Panc1 (cell line): ENCODE measurements at regions not wholly inside any gene's neighbourhood (a gene's known extent, or its start where the extent isn't known, plus 50 kb on each side); places are given as distances from the start of the nearest gene placed in this dataset.

Experiments used
- ATAC-seq: fragments of 200-7000 bp; cut with Tn5 transposase; 2 replicates; pipeline ENCODE4 v1.9.1; 2020; ENCODE audit warnings: mild to moderate bottlenecking, moderate library complexity
- BruUV-seq: library from RNA; stranded (reverse); fragments of 400-500 nt; replicated peaks from 2 replicates; lab custom pipeline; 2021; lab: Mats Ljungman, UMichigan
- CTCF ChIA-PET: fragments of 300-600 bp; sonication (Branson Sonifier 250); formaldehyde crosslinking; loops from one replicate; lab custom pipeline; 2022; ENCODE audit warnings: antibody characterized with exemption; lab: Charles Lee
- POLR2A ChIA-PET: fragments of 300-600 bp; sonication (Branson Sonifier 250); formaldehyde crosslinking; loops from one replicate; lab custom pipeline; 2022; ENCODE audit warnings: antibody characterized with exemption; lab: Charles Lee
- DNase-seq: peaks from one replicate; pipeline ENCODE4 v3.0.0-alpha.2; 2010; ENCODE audit warnings: low read depth, low spot score
- H3K27ac ChIP-seq: 2 replicates; pipeline ENCODE4 v1.5.1; 2011; ENCODE audit warnings: mild to moderate bottlenecking, low read length, inconsistent platforms
- H3K27me3 ChIP-seq: fragments of 200-500 bp; sonication (Bioruptor generic); 2 replicates; pipeline ENCODE4 v1.6.0; 2014; ENCODE audit warnings: low read length, inconsistent platforms; ENCODE audit not compliant: control insufficient read depth, insufficient read depth
- H3K36me3 ChIP-seq: fragments of 200-500 bp; sonication (Bioruptor generic); 2 replicates; pipeline ENCODE4 v1.5.1; 2014; ENCODE audit warnings: inconsistent platforms, mild to moderate bottlenecking, low read length, moderate library complexity; ENCODE audit not compliant: control insufficient read depth, insufficient read depth
- H3K4me1 ChIP-seq: 2 replicates; pipeline ENCODE4 v1.5.1; 2011; ENCODE audit warnings: inconsistent platforms, mild to moderate bottlenecking, low read length, moderate library complexity; ENCODE audit not compliant: control insufficient read depth, insufficient read depth
- H3K4me3 ChIP-seq, 2 experiments: 2 replicates each; pipeline ENCODE4 v1.5.1; 2011 to 2012; ENCODE audit warnings: low read depth in 2 of 2, low read length in 2 of 2, mild to moderate bottlenecking in 2 of 2, inconsistent platforms in 1 of 2, moderate library complexity in 1 of 2
- H3K9me3 ChIP-seq: fragments of 200-500 bp; sonication (Bioruptor generic); 2 replicates; pipeline ENCODE4 v1.5.1; 2014; ENCODE audit warnings: low read depth, mild to moderate bottlenecking, inconsistent platforms, low read length, moderate library complexity; ENCODE audit not compliant: control insufficient read depth, insufficient read depth
- CTCF ChIP-seq: fragments of 450-650 bp; IDR thresholded peaks from 2 replicates; pipeline ENCODE4 v1.5.1; 2017; ENCODE audit warnings: mild to moderate bottlenecking
- POLR2AphosphoS5 ChIP-seq: IDR thresholded peaks from 2 replicates; pipeline ENCODE4 v1.6.1; 2012; ENCODE audit warnings: mild to moderate bottlenecking, low read depth, low read length, moderate library complexity
- REST ChIP-seq, 2 experiments: IDR thresholded peaks; 2 replicates each; pipeline ENCODE4 v1.6.1; 2011 to 2012; ENCODE audit warnings: low read depth in 2 of 2, control low read depth in 1 of 2, low read length in 1 of 2, mild to moderate bottlenecking in 1 of 2, moderate library complexity in 1 of 2; ENCODE audit not compliant: insufficient read depth in 1 of 2
- SIN3A ChIP-seq: IDR thresholded peaks from 2 replicates; pipeline ENCODE4 v1.6.1; 2012; ENCODE audit warnings: low read depth, mild to moderate bottlenecking, low read length, moderate library complexity, borderline replicate concordance; ENCODE audit not compliant: insufficient read depth
- TCF7L2 ChIP-seq: IDR thresholded peaks from 2 replicates; pipeline ENCODE4 v1.6.1; 2011; ENCODE audit warnings: mild to moderate bottlenecking, low read depth, low read length, inconsistent platforms
- in situ Hi-C: cut with HindIII; loops from 2 replicates; pipeline ENCODE4 v1.10.0; 2016; ENCODE audit warnings: low sequenced_read_pairs, low pct_unique_long_range_greater_than_20kb
- intact Hi-C: fragments of 100-400 bp; cut with micrococcal nuclease; formaldehyde crosslinking; loops from one replicate; pipeline ENCODE4 v1.10.0; 2022; ENCODE audit not compliant: unreplicated experiment

- no TSS peak for BruUV-seq
- no peak for TF ChIP-seq REST (IDR thresholded peaks at IDR 0.05; ENCODE audit: insufficient read depth in 1 of 2, low read depth in 2 of 2, low read length in 1 of 2)
- TF ChIP-seq TCF7L2, result no peak
- no peak for TF ChIP-seq CTCF
- TF ChIP-seq SIN3A, result no peak
- TF ChIP-seq POLR2AphosphoS5, result no peak
- Histone ChIP-seq H3K9me3 (no peaks in the 10 kb centered on the region), H3K27ac (no peak overlapping the region), H3K4me3 (no peak overlapping the region), H3K4me1 (no peaks in the 10 kb centered on the region), H3K36me3 (no peaks in the 10 kb centered on the region), H3K27me3 (no peaks in the 10 kb centered on the region)
- ChIA-PET POLR2A (no interaction called here), CTCF (no interaction called here)
- in situ Hi-C loops (no loop called here), intact Hi-C loops (no loop called here)
- ATAC-seq (no peak), DNase-seq (no peak)
Measured at GRCh38 chr1:100794748-100795645, 75.5 kb downstream of the VCAM1 start.

- no peaks in the 10 kb centered on the region for H3K27me3 ChIP-seq
- H3K4me1 ChIP-seq, result no peaks in the 10 kb centered on the region
- no peak for DNase-seq
- ATAC-seq, result no peak
- ChIA-PET CTCF (no interaction called here), POLR2A (no interaction called here)
- in situ Hi-C loops (no loop called here), intact Hi-C loops (no loop called here)
- H3K36me3 ChIP-seq, result no peaks in the 10 kb centered on the region
- no TSS peak for BruUV-seq
- no peak for TF ChIP-seq REST (IDR thresholded peaks at IDR 0.05; ENCODE audit: insufficient read depth in 1 of 2, low read depth in 2 of 2, low read length in 1 of 2)
- no peak for TF ChIP-seq SIN3A
- no peak for TF ChIP-seq POLR2AphosphoS5
- TF ChIP-seq CTCF, result no peak
- TF ChIP-seq TCF7L2, result no peak
- no peak overlapping the region for H3K27ac ChIP-seq
- no peaks in the 10 kb centered on the region for H3K9me3 ChIP-seq
- H3K4me3 ChIP-seq, result no peak overlapping the region
Measured at GRCh38 chr1:100795646-100795985, 76.1 kb downstream of the VCAM1 start.
